C1 segment of cervical spinal cord (tissue), 14 donors: ENCODE measurements at regions not wholly inside any gene's neighbourhood (a gene's known extent, or its start where the extent isn't known, plus 50 kb on each side); places are given as distances from the start of the nearest gene placed in this dataset.
"Not testable (repeated sequence)": the region's sequence is repeated elsewhere in the genome, so short reads cannot be mapped to it uniquely, and the experiment has no call there.

Source experiments
- DNase-seq, 14 donors: peaks; one replicate each; lab custom pipeline; 2025; lab: John Stamatoyannopoulos, UW

DNA sequence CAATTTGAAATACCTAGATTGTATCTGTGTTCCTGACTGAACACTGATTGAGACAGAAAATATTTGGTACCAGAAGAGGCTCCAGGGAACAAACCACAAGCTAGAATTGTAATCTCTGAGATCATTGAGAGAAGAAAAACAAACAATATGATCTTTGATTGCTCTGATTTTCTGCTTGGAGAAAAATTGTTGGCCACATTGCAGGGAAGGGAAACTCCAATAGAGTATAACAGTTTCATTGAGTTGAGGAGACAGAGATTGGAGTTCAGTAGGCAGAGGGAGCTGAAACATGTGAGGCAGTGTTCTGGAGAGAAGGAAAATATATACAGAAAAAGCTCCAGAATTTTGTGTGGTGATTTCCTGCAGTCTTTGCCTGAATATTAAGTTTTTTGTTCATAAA, 158.2 kb downstream of the C4orf33 start:
- no peak for DNase-seq

DNA sequence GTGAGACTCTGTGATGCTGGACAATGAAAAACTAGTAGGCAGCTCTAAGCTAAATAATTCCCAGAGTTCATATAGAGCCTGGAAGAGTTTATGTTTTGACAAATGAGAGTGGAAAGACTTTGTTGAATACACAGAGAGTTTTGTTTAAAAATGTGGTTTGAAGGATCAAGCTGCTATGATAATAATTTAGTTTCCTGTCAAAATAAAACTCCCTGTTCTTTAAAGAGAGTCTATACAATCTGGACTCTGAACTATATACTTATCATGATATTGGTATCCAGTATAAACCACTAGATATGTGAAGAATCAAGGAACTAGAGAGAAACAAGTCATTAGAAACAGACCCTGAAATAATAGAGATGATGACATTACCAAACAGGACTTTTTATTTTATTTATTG, 158.6 kb downstream of the C4orf33 start:
- DNase-seq: no peak

DNA sequence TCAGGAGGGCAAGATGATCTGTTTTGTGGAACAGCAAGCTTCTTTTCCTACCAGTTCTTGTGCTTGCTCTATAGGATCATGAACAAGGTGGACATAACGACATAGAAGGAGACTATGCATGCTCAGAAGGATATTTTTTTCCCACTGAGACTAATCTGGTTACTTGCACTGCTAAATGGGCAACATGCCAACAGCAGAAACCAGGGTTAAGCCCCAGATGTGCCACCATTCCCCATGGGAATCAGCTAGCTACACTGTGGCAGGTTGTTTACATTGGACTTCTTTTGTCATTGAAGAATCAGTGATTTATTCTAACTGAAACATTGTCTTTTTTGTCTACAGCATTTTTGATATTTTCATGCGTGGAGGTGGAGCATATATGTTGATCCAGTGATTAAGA, 165.6 kb downstream of the C4orf33 start:
- DNase-seq: no peak

DNA sequence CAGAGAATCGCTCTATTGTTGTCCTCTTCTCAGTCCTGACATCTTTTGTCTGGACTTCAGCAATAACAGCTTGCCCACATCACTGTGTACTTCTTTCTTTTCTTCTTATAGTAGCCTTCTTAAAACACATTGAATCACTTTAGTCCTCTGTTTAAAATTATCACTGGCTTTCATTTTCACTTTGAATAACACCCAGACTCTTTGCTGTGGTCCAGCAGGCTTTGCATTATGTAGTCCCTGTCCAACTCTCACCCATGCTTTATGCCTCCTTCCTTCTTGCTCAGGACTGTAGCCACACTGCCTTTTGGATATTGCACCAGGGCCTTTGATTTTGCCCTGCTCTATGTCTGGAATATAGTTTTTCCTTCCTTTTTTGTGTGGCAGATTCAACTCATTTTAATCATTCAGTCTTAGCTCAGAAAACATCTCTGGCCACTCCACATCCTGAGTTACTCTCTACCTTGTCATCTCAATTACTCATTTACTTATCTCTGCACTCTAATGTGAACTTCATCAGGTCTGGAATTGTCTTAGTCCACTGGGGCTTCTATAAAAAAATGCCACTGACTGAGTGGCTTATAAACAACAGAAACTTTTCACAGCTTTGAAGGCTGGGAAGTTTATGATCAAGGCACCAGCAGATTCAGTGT, 168.2 kb downstream of the C4orf33 start:
- no peak for DNase-seq

DNA sequence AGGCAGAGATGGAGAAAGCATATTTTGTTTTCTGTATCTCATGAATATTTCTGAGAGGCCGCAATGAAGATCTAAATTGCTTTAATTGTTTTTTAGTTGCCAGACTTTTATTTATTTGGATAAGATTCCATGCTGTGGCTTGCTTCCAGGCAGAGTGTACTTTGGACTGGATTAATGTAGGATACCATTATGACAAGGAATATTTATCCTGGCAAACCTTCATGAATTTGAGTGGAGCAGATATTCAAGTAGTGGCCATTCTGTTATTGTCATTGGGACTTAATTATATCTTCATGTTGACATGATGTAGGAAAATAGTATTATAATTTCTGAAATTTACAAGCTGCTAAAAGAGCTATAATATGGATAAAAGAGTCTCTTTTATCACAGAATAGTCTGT, 182.9 kb downstream of the C4orf33 start:
- DNase-seq: no peak

DNA sequence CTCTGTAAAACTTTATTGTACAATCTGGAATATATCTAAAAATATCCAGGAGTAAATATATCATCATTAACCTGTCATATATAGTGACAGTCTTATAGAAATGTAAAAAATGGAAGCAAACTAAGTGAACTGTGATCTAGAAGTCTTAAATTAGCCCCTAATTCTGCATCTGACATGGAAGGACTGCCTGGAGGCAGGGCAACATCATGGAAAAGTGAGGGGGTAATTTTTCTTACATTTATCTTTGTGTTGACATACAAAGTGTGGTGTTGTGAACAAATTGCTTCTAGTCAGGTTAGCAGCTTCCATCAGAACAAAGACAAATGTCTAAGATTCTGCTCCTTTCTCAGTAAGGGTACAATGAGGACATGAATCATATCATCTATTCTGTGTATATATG, 186.3 kb downstream of the C4orf33 start:
- DNase-seq: no peak

DNA sequence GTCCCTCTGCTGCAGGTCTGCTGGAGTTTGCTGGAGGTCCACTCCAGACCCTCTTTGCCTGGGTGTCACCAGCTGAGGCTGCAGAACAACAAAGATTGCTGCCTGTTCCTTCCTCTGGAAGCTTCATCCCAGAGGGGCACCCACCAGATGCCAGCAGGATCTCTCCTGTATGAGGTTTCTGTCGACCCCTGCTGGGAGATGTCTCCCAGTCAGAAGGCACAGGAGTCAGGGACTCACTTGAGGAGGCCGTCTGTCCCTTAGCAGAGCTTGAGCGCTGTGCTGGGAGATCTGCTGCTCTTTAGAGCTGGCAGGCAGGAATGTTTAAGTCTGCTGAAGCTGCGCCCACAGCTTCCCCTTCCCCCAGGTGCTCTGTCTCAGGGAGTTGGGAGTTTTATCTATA, 196.2 kb downstream of the C4orf33 start:
- not testable (repeated sequence) for DNase-seq

DNA sequence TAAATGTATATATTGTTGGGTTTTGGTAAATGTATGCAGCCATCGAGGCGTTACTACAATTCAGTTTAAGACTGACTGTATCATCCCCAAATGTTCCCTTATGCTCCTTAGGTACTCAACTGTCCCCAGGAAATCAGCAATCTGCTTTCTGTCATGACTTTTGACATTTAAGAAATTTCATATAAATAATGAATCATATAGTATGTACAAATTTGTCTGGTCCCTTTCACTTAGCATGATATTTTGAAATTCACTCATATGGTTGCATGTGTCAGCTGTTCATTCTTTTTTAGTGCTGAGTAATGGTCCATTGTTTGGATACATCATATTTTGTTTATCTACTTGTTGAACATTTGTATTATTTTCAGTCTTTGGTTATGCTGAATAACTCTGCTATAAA, 218.8 kb downstream of the C4orf33 start:
- no peak for DNase-seq

DNA sequence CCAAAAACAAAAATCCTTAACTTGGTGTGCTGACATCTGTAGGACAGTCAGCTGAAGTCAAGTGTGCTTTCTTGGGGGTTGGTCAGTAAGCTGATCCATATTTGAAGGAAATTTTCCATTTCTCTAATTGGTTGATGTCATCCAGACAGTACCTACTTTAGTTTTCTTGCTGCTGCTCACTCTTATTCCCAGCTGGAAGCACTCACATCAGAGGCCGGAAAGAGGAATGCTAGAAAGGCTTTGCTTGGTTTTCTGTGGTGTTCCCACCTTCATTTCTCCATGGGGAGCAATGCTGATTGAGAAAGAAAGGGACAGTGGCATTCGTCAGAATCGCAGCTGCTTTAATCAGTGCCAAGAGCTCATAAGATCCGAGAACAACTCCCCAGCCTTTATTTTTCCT, 227.0 kb downstream of the C4orf33 start:
- no peak for DNase-seq

DNA sequence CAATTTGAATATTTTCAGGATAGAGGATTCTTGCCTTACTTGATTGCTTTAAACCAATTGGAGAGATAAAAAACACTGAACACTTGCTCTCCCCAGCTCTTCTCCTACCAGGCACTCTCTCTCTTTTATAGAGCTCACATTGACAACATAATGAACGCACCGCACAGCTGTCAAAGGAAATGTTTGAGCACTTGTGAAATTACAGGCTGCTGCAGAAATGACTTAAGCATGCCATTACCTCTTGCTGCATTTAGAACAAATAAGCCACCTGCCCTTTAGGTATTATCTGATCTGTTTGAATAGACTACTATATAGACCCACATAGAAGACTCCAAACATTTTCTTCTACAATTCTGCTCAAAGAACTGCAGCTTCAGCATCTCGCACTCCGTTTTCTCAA, 227.7 kb downstream of the C4orf33 start:
- DNase-seq: no peak

DNA sequence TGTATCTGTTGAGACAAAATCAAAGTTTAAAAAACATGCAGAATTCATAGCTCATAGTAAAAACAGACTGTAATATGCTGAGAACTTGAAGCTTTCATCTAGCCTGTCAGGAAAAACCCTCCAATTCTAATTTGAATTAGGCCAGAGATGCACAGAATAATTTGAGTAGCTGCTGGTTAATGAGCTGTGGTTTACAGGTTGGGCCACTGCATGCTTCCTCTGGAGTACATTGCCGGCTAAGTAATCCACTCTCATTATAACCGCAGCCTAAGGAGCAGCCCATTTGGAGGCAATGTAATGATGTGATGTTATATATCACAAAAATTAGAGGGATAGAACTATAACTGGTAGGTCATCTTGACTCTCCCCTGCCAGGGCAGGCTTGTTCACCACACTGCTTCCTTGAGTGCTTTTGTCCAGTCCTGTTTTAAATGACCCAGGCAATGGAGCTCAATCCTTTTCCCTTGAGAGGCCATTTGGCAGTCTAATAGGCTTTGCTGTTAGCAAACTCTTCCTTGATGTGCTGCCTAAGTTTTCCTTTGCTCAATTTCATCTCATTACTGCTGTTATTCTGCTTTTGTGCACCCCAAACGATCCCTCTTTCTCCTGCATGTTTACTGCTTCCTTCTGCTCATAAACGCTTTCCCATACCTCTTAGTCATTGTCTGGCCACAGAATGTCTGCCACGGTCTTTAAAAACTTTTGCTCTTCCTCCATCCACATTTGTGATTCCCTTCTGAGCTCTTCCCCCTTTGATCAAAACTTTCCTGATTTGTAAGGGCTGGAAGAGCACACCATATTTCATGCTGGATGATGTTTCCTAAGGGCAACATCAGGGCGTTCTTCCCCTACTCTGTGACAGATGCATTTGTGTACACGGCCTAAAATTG, 230.9 kb downstream of the C4orf33 start:
- DNase-seq: no peak

DNA sequence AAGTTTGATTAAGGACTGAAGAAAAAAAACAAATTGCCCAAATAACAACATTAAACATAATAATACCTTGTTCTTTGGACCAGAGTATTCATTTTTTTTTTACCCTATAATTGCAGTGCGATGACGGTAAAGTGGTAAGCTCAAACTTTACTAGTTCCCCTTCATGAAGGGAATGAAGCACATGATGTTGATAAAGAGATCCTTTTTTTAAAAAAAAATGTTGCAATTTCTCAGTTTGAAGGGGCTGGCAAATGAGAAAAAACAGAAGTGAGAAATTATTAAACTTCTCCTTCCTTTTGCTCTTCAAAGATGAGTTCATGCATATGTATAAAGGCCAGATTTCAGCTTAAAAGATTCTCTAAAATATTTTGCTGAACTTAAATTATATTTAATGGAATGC, 231.7 kb downstream of the C4orf33 start:
- DNase-seq: no peak

DNA sequence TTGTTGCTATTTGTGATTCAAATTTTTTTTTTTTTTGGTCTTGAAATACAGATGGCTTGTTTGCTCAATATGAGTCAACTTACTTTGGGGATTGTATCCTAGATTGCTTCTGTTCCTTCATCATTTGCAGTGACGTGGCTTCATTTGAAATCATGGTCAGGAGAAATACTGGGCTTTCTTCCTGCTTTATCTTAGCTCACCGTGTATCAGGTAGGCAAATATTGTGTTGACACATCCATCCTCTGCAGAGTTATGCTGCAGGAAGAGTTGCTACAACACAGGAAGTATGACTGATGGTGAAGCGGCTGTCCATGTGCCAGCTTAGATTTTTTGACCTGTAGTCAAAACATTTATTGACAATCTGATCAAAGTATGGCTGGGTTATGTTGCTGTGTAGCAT, 232.2 kb downstream of the C4orf33 start:
- no peak for DNase-seq

DNA sequence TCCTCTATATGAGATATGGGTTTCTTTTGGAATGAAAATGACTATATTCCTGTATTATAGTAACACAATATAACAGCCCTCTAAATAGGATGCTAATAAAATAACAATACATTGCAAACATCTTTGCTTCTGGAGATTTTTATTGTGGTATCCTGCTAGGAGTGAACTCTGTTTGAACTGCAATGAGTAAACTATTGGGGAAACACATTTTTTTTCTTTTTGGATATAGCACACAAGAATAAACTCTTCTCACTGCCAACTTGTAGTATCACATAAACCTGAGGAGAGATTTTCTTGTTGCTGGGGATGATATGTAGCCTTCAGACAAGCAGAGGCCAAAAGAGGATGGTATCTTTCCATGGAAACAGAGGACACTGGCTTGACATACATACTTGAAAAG, 238.2 kb downstream of the C4orf33 start:
- DNase-seq: no peak

DNA sequence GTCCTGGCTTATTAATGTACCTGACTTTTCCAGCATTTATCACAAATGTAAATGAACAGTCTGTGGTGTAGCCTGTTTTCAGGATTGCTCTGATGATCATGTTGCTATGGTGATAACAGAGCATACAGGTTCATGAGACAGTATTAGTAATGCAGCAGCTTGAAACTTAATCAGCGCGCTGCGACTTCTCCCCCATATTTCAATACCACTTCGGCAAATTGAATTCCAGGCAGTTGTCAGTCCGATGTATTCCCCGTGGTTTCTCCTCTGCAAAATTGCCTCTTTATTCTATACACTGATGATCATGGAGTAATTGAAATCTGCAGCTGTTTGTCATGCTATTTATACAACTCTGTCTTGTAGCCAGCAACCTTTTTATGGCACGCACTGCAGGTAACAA, 239.3 kb downstream of the C4orf33 start:
- DNase-seq: no peak

DNA sequence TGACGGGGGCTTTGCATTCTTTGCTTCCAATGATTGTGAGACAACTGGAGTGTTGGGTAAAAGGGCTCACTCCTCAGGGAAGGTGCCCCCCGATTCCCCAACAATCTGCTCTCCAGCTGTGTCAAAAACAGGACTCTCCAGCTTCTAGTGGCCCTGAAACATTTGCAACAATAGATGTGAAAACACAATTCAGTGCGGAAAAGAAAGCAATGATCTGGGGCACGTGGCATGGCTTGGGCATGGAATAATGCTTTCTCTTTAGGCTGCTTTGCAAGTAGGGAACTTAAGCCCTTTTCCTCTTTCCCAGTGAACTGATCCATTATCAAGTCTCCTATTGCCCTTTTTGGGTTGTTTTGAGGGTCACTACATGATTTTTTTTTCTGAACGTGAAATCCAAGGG, 239.9 kb downstream of the C4orf33 start:
- no peak for DNase-seq

DNA sequence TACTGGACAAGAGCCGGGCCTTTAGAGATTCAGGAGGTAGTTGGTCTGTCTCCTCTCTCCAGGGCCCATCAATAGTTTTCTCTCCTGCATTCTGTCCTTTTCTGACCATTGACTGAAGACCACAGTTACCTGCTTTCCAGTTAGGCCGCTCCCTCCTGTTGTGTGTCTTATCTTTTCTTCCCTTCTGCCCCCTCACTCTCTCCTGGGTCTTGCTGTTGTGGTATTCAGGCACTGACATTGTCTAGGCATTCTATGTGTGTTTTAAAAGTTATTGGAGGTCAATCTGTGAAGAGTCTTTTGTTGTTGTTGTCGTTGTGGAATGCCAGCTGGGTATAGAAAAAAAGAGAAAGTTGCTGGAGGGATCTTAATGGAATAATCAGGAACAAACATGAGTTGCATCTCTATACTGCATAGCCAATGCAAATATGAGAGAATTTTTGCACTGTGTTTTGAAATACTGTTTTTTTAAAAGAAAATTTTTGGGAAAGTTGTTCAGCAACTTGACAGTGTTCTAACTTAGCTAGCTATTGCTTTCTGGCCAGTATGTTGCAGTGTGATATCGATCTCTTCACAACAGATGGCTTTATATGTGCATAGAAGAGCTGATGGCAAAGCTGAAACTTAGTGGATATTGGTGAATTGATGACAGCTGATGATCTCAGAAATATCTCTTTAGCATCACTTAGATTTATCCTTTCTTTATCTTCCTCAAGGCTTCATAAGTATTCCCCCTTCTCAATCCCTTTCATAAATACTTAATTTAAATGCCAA, 240.7 kb downstream of the C4orf33 start:
- no peak for DNase-seq

DNA sequence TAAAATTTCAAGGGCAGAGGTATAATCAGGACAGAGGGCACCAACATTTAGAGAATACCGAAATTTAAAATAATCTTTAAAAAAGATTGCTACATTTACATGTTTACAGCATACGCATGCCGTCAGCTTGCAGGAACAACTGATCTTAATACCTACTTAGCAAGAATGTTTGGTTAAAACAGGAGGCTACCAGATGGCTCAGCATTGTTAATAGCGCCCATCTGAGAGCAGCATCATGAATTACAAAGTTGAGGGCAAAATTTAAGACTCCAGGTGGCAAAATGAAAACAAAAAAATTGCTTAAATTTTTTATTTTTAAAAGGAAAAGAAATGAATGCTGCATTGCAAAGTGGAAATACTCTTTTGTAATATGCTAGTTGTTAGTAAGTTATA, 241.3 kb downstream of the C4orf33 start:
- DNase-seq: no peak

DNA sequence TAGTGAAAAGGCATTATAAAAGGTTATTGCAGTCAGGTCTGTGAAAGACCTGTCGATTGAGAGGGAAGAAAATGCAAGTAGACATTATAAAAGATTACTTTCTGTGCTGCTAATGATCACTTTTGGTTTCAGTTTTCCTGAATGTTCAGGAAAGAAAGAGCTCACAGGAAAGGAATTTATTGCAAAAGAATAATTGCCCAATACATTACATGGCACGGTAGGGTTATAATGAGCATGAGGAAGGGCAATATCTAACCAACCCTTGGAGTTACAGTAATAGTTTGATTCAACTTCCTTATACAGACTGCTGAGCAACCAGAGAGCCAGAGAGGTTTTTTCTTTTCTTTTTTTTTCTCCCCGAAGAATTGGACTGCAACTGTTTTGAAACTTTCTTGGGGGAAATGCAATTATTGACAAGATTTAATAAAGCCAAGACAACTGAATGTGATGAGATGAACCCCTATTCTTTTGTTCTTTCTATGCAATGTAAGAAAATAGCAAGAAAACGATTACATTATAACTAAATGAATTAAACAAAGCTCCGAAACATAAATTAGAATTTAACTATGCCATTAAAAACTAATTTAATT, 247.0 kb downstream of the C4orf33 start:
- no peak for DNase-seq

DNA sequence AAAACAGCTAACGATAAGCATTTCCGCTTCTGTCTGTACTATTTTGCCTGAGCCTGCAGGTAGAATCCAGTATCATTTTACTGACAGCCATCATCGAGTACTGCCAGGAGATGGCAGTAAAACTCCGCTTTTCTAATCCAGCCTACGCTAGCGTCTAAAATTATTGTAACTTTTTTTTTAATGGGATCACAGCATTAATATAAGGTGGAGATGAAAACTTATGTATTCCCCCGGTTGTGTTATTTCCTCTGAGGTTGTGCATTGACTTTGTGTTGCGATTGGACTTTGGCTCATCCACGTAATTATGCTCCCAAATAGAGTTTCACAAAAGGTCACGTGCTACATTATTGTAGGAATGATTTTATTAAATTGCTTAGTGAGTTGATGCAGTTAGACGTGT, 248.1 kb downstream of the C4orf33 start:
- no peak for DNase-seq

DNA sequence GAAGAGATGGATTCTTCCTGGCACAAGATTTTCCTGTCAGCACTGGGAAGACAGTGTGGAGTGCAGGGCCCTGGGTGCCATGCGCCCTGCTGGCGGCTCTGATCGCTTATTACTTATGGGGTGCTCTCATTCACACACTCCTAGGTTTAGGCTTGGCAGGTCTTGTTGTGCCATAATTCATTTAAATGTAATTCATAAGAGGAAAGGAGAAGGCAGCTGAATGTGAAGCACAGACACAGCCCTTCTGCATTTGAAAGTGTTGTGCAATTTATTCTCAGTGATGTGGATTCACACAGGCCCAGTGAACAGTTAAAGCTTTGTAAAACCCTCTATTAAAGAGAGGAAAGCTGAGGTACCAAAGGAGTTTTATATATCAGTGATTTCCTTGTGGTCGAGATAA, 249.7 kb downstream of the C4orf33 start:
- DNase-seq: no peak

DNA sequence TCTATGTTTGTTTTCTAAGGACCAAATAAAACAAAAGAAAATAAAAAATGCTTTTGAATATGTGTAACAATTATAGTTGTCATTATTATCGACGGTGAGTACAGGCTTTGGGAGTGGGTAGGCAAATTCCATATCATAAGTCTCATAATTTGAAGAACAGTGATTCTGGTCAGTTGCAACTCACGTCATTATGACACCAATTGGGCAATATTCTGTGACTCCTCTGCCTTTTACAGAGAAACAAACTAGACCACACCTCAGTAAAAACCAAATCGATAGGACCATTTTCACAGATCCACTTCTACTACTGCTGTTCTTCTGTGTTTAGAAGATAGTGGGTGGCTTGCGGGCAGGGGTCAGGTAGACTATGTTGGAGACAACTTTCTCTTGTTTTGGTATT, 250.1 kb downstream of the C4orf33 start:
- no peak for DNase-seq
